ENCODE measurements at regions not wholly inside any gene's neighbourhood (a gene's known extent, or its start where the extent isn't known, plus 50 kb on each side); places are given as distances from the start of the nearest gene placed in this dataset.

GRCh38 chr21:32860399-32860798 lies 88.8 kb upstream of the PAXBP1 start:
- TF ChIP-seq ELF4 (IDR thresholded peaks at IDR 0.05) (no peak), TARDBP (IDR thresholded peaks at IDR 0.05) (no peak), SP1 (IDR thresholded peaks at IDR 0.05) (no peak), SUZ12 (IDR thresholded peaks at IDR 0.05) (no peak), CTBP1 (IDR thresholded peaks at IDR 0.05; ENCODE audit: borderline replicate concordance) (no peak)
